ENCODE measurements at regions not wholly inside any gene's neighbourhood (a gene's known extent, or its start where the extent isn't known, plus 50 kb on each side); places are given as distances from the start of the nearest gene placed in this dataset.
"Not testable (repeated sequence)": the region's sequence is repeated elsewhere in the genome, so short reads cannot be mapped to it uniquely, and the experiment has no call there.

DNA sequence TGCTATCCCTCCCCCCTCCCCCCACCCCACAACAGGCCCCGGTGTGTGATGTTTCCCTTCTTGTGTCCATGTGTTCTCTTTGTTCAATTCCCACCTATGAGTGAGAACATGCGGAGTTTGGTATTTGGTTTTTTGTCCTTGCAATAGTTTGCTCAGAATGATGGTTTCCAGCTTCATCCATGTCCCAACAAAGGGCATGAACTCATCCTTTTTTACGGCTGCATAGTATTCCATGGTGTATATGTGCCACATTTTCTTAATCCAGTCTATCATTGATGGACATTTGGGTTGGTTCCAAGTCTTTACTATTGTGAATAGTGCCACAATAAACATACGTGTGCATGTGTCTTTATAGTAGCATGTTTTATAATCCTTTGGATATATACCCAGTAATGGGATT, 98.3 kb upstream of the DPH5 start:
- not testable (repeated sequence) for DNase-seq (ENCODE audit: low read depth in 3 of 3)

DNA sequence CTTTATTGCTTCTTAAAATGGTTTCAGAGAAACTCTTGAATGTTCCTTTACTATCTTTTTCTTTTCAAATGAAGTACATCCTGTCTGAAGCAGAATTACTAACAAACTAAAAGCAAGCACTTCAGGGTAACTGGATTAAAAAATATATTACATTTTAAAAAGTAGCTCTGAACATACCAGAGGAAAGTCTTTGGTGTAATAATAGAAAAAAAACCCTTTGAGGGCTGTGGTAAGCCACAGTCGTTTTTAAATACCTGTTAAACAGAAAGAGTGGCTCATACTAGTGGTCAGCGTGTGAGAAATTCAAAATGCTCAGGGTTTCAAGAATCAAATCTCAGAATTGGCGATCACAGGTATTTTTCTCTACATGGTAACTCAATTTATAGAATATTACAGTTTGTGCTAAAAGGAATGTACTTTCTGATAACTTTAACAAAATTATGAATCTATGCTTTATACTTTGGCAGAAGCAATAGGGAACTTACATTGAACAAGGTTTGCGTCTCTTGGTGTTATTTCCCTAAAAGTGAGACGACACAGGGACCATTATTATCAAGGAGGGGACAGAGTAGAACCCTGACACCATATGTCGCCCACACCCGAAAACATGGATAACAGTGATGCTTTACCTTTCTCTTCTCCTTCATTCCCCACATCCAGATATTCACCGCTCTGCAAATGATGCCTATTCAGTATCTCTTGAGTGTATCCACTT, 97.0 kb upstream of the DPH5 start:
- DNase-seq (ENCODE audit: low read depth in 3 of 3): no peak

DNA sequence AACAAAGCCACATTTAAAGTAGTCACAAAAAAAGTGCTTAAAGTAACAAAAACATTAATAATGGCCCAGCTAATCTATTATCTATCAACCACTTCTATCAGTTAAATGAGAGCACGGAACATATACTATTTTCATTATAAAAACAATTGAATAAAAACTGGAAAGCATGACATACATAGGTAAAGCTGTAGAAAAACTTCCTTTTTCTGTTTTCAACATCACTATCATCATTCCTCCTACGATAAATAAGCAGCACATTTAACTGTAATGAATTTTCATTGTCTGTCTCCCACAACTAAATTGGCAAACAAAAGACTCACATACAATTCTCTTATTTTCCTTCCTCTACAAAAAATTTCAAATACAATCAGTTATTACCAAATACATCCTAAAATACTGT, 96.4 kb upstream of the DPH5 start:
- DNase-seq (ENCODE audit: low read depth in 3 of 3): no peak

DNA sequence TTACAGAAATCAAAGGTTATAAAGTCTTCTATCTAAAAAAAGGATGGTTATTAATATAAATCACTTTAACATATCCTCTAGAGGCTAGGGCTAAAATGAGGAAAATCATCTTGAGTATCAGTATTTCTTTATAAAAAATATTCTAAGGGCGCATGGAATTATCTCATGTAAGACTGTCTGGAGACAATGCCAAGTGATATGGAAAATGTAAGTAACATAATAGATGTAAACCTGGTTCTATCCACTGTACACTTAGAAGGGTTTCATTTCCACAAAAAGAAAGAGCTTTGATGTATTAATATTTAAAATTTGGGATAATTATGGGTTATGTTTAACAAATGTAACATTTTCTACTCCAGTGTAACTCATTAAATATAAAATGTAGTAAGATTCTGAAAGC, 95.9 kb upstream of the DPH5 start:
- DNase-seq (ENCODE audit: low read depth in 3 of 3): no peak

DNA sequence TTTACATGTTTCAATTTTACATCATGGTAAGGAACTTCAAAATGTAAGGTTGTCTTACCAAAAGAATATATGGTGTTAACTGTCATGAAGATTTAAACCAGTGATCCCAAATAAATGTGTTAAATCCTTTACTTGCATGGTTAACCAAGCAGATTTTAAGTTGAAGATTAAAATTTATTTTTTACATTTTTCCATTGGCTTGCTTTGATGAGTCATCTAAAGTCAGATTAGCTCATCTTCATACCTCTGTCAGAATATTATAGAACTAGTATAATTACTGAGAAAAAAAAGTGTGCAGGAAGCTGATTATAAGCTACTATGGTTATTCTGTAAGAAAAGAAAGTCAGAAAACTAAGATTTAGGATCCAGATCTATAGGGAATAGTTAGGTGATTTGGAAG, 95.3 kb upstream of the DPH5 start:
- no peak for DNase-seq (ENCODE audit: low read depth in 3 of 3)

DNA sequence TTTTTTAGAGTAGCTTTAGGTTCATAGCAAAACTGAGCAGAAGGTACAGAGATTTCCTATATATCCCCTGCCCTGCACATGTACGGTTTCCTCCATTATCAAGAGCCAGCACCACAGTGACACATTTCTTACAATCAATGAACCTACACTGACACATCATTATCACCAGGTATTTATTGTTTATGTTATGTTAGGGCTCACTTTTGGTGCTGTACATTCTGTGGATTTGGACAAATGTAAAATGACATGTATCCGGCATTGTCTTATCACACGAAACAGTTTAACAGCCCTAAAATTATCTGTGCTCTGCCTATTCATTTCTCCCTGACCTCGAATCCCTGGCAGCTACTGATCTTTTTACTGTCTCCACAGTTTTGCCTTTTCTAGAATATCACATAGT, 93.7 kb upstream of the DPH5 start:
- no peak for DNase-seq (ENCODE audit: low read depth in 3 of 3)

DNA sequence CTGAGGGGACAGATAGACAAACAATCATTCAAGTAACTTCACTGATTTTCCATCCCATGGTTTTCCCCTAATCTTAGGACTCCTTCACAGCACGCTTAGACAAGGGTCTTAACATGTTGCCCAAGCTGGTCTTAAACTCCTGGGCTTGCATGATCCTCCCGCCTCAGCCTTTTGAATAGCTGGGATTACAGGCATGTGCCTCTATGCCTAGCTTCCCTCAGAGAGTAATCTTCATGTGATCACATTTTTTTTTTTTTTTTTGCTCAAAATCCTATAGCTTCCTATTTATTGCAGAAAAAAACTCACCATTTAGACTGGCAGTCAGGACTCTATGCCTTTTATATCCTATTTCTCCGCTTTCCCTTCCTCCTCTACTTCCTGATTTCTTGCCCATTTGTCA, 90.4 kb upstream of the DPH5 start:
- DNase-seq (ENCODE audit: low read depth in 3 of 3): no peak

DNA sequence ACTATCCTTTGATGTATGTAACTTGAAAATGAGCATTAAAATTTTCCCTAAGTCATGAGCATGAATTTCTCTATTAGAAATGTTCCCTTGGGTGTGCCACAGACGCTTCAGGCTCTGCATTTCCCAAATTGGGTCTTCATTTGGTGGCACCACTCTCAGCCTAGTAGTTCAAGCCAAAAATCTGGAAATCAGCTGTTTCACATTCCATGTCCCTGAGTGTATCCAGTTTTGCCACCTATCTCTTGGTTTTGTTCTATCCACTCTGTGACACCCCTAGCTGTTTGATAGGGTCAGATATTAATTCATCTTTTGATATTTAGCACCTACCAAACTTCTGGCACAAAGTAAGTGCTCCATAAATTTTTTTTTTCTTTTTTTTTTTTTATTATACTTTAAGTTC, 89.5 kb upstream of the DPH5 start:
- DNase-seq (ENCODE audit: low read depth in 3 of 3): no peak

DNA sequence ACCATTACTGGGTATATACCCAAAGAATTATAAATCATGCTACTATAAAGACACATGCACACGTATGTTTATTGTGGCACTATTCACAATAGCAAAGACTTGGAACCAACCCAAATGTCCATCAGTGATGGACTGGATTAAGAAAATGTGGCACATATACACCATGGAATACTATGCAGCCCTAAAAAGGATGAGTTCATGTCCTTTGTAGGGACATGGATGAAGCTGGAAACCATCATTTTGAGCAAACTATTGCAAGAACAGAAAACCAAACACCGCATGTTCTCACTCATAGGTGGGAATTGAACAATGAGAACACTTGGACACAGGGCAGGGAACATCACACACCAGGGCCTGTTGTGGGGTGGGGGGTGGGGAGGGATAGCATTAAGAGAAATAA, 88.5 kb upstream of the DPH5 start:
- DNase-seq (ENCODE audit: low read depth in 3 of 3): not testable (repeated sequence)

DNA sequence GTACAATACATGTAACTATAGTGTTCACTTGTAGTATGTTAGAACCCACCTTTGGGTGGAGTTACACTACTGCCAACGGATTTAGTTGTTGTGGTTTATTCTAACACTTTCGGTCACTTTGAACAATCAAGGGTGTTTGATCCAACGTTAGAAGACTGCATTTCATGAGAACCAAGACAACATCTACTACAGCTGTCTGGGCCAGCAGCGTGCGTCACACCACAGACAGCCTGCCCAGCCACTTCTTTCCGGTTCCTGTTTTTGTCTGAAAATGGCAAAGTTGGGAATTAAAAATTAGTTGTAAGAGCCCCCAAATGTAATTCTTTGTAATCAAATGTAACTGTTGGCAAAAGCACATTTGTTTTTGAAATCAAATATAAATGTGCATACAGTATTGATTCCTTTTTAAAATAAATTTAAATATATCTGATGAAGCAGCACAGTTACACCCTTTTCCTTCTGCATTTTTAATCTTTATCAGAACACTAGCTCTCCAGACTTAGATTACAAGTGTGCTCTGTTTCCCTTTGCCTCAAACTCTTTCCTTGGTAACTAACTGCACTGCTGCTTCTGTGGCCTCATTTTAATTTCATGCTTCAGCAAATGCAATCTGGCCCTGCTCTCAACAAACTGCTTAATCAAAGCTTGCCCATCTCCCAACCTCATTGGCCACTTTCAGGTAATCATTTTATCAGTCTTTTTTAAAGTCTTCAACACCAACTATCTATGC, 86.6 kb upstream of the DPH5 start:
- DNase-seq (ENCODE audit: low read depth in 3 of 3): peak in 2 of 3 donors; percentile 29 to 53

DNA sequence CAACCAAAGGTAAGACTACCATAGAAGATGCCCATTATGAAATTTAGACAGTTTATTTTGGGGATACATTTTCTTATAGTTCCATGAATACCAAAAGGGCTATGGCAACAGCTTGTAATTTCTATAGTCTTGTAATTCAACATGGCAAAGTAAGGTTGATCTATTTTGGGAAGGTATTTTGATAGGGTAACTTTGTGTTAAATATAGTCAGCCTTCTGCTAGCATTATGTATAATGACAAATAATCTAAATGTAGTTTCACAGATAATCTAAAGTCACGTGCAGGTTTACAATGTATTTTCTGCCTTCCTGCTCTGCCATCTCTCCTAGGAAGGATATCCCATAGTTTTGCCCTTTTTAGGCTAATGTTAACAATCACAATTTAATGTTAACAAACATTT, 85.9 kb upstream of the DPH5 start:
- DNase-seq (ENCODE audit: low read depth in 3 of 3): no peak

DNA sequence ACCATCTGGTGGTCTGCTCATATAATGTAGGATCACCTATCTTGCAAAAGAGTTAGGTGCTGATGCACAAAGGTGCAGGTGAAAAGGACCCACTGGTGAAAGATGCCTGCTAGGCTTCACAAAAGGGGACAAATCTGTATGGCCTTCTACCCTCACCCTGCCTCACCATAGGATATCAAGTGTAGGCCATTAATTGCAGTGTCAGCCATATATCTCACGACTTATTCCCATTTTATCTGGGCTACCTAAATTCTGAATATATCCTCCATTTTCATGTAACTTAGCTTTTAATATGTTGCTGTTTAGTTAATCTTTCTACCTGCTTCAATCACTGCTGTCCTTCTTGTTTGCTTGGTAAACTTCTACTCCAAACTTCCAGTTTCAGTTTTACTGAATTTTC, 84.2 kb upstream of the DPH5 start:
- DNase-seq (ENCODE audit: low read depth in 3 of 3): no peak

DNA sequence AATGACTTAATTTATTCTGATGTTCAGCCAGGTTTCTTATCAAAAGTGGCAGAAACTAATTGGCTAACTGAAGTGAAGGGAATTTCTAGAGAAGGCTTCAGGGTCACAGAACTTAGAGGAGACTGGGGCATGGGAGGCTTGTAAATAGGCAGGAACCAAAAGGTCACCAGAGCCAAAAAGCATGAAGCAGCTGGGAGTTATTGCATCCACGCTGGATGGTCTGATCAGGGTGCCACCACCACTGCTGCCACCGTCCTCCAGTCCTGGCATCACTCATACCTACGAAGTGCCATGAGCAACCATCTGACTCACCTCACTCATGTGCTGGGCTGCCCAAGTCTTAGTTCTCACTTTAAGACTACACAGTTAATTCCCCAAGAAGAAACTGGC, 82.5 kb upstream of the DPH5 start:
- peak in 1 of 3 donors; percentile 28 for DNase-seq (ENCODE audit: low read depth in 3 of 3)

DNA sequence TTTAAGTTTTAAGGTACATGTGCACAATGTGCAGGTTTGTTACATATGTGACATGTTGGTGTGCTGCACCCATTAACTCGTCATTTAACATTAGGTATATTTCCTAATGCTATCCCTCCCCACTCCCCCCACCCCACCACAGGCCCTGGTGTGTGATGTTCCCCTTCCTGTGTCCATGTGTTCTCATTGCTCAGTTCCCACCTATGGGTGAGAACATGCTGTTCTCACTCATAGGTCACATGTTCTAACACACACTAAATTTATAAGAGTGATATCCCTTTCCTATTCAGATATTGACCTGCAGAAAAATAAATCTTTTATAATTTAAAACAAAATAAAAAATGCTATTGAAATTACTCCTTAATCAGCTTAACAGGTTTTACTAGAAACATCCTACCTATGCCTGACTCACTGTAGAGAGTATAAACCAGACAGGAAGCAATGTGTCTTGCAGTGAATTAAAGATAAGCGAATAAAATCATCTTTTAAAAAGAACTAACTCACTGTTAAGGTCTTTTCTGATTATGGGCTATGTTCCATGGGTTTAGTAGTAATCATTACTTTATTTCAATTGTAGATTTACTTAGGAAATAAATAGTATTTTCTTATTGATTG, 82.0 kb upstream of the DPH5 start:
- DNase-seq (ENCODE audit: low read depth in 3 of 3): no peak

DNA sequence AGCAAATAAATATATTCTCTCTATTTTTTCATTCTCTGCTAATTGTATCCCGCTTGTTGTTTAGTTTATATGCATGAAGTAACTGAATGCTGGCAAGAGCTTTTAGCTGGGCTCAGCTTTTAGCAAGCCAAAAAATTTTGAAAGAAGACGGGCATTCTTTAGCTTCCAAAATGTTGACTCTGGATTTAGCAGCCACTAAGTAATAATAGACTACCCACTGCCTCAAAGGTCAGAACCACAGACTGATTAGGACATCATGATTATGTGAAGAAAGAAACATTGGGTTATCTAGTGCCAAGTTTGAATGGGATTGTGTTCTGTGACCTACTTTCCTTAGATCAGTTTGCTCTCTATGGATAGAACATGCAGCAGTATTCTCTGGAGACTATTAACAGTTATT, 80.3 kb upstream of the DPH5 start:
- no peak for DNase-seq (ENCODE audit: low read depth in 3 of 3)

DNA sequence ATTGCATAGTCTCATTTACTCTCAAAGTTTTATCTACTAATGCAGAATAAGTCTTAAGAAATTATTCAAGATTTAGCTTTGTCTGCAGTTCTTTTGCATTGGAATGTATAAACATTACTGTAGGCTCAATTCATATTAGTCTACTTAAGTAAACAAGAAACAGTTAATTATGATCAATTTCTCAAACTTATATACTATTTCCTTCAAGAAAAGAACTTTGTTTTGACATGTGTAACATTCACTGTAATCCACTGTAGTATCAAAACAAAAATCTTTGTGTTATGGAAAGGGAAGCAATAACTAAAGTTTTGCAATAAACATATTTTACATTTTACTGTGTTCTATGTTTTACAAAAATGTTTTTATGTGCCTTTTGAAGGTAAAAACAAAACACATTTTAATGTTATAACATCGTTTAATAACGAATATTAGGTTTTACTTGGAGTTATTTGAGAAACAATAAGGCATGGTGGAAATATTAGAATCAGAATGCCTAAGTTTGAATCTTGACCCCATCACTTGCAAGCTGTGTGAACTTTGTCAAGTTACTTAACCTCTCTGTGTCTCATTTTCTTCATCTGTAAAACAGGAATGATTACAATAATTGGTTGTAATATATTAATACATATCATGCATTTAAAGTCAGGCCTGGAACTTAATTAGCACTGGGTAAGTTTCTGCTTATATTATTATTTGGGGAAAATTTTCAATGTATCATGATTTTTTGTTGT, 77.0 kb upstream of the DPH5 start:
- no peak for DNase-seq (ENCODE audit: low read depth in 3 of 3)

DNA sequence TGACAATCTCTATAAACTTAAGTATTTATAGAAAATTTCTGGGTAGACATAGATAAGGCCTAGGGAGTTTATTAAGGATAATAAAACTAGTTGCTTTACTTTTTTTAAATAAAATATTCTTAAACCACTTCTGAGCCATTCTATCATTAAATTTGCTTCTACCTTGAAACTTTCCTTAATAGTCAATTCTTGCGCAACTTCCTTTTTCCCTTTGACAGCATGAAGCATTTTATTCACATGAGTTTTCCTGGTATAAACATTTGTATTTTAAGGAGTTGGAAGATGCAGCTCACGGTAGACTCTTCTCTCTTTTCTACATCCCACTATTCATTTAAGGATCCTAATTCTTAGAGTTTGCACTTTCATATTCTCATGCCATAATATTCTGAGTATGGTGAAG, 75.8 kb upstream of the DPH5 start:
- no peak for DNase-seq (ENCODE audit: low read depth in 3 of 3)

DNA sequence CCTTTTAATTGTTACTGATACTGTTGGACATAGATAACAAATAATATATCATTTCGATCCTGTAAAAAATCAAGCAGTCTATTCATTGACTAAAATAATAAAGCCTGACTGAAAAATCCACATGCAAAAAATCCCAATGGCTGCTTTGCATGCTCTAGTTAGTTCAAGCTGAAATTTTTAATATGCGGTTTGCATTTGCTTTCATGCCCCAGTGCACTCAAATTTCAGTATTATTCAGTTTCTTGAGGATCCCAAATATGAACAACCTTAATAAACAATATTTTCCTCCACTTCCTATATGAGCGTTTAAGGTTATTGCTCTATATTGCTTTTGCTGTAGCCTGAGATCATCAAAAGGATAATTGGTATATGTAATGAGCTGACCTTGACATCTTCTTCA, 75.1 kb upstream of the DPH5 start:
- DNase-seq (ENCODE audit: low read depth in 3 of 3): no peak

DNA sequence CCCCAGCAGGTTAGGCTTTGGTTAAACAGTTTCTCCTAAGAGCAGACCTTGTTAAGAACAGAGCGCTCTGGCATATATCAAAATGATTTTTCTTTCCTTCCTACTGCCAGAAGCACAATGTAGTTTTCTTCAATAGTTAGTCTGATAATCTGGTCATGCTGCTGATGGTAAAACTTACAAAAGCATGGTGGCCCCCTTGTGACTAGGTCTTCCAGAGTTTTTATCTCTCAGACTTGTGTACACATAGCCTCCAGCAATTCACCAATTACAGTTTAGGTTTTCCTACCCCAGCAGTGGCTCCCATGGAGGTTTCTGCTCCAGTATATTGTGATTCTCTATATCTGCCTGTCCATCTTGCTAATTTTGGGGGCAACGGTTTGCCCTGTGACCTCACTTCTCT, 73.3 kb upstream of the DPH5 start:
- DNase-seq (ENCODE audit: low read depth in 3 of 3): no peak

DNA sequence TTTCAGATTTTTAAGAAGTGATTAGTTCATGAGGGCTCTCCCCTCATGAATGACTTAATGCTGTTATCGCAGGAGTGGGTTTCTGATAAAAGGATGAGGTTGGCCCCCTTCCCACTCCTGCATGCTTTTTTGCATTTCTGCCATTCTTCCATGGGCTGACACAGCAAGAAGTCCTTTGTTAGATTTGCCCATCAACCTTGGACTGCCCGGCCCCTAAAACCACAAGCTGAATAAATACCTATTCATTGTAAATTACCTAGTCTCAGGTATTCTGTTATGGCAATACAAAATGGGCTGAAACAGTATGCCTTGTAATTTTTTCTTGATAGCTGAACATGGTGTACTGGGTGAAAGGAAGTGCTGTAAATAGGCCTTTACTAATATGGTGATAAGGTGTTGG, 72.7 kb upstream of the DPH5 start:
- no peak for DNase-seq (ENCODE audit: low read depth in 3 of 3)

DNA sequence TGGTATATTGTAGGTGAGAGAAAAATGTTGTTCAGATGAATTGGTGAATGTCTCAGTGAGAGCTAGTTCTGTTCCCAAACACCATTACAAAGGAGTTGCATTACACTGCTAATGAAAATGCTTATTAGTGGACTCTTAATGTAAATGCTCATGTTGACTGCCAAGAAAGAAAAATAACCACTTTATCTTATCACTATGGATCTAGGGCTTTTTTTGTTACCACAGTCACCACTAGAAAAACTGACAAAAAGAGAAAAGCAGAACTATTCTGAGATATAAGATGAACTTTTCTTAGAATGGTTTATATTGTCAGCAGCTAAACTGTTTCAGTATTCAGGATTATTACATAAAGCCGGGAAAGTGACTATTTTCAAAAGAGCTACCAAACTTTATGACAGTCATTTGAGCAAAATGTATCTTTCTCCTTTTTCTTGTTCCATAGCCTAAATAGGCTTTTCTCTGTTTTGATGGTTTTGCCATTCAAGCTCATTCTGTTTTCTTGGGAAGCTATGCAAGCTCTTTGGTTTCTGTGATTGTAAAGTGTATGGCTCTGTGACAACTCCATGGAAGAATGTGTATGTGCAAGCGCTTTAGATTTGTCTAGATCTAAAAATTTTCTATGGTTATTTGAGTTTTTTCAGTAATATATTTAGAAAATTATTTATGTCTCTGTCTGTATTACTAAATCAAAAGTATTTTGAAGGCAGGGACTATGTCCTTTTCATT, 64.2 kb upstream of the DPH5 start:
- no peak for DNase-seq (ENCODE audit: low read depth in 3 of 3)

DNA sequence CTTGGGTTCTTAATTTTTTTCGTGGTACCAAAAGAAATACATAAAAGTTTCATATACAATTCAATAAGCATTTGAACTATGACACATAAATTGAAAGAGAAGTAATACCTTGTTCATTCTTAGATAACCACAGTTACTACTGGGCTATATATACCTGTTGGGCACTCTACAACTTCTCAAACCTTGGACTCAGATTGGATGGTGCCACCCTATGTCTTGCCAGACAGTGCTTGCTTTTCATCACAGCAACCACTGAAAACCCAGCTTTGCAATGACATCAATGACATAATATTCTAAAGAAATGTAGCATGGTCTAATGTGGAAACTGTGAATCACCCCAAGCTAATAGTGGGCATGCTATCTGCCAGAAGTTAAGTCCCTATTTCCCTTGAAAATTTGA, 62.8 kb upstream of the DPH5 start:
- no peak for DNase-seq (ENCODE audit: low read depth in 3 of 3)

Measured in stimulated activated CD4-positive, alpha-beta T cell treated with anti-CD3 and anti-CD28 coated beads, TNF-alpha, amount 100 ng/mL, for 48 hours (primary cell).